Muscle of leg (tissue), 3 donors: ENCODE measurements at regions not wholly inside any gene's neighbourhood (a gene's known extent, or its start where the extent isn't known, plus 50 kb on each side); places are given as distances from the start of the nearest gene placed in this dataset.
A peak's percentile ranks its signal among the peaks of the same experiment; 100 is the strongest.

Source experiments
- DNase-seq: peaks from one replicate; pipeline ENCODE4 v3.0.0; 2013
- H3K27ac ChIP-seq: one replicate; pipeline ENCODE4 v1.5.1; 2013; ENCODE audit warnings: mild to moderate bottlenecking, low read length, control low read depth
- H3K27me3 ChIP-seq: one replicate; pipeline ENCODE4 v1.6.1; 2013; ENCODE audit warnings: low read length; ENCODE audit not compliant: control insufficient read depth, insufficient read depth
- H3K36me3 ChIP-seq: one replicate; pipeline ENCODE4 v1.6.1; 2013; ENCODE audit warnings: low read length; ENCODE audit not compliant: control insufficient read depth, insufficient read depth
- H3K4me1 ChIP-seq: one replicate; pipeline ENCODE4 v1.6.1; 2013; ENCODE audit warnings: low read length; ENCODE audit not compliant: control insufficient read depth, insufficient read depth
- H3K4me3 ChIP-seq: one replicate; pipeline ENCODE4 v1.5.1; 2013; ENCODE audit warnings: low read length, control low read depth
- H3K9me3 ChIP-seq: replicated peaks from 2 replicates; pipeline ENCODE4 v1.6.1; 2013; ENCODE audit warnings: low read depth, low read length; ENCODE audit not compliant: control insufficient read depth
- WGBS: methylation state at CpG from one replicate; pipeline ENCODE4 v1.1.5; 2013; ENCODE audit warnings: missing lambda C conversion rate; ENCODE audit not compliant: insufficient coverage; 5-methylcytosine and 5-hydroxymethylcytosine counted together

GRCh38 chr9:30711591-30711990, 1672.9 kb upstream of the ACO1 start:
- Histone ChIP-seq H3K27me3 (no peaks in the 10 kb centered on the region), H3K9me3 (no peaks in the 10 kb centered on the region), H3K4me1 (no peaks in the 10 kb centered on the region), H3K36me3 (no peaks in the 10 kb centered on the region), H3K4me3 (no peak overlapping the region), H3K27ac (no peak overlapping the region)
- DNase-seq, result no peak
- WGBS, result no CpG with 5 or more reads among the region's 1 CpG

GRCh38 chr9:30713243-30713642, 1671.2 kb upstream of the ACO1 start:
- Histone ChIP-seq H3K36me3 (no peaks in the 10 kb centered on the region), H3K9me3 (no peaks in the 10 kb centered on the region), H3K27me3 (no peaks in the 10 kb centered on the region), H3K4me1 (no peaks in the 10 kb centered on the region), H3K4me3 (no peak overlapping the region), H3K27ac (no peak overlapping the region)
- no peak for DNase-seq

- no peaks in the 10 kb centered on the region for H3K27me3 ChIP-seq
- no peaks in the 10 kb centered on the region for H3K4me1 ChIP-seq
- H3K4me3 ChIP-seq, result no peak overlapping the region
- H3K9me3 ChIP-seq, result no peaks in the 10 kb centered on the region
- no peaks in the 10 kb centered on the region for H3K36me3 ChIP-seq
- no CpG with 5 or more reads among the region's 1 CpG for WGBS
- no peak overlapping the region for H3K27ac ChIP-seq
- DNase-seq, result no peak
These were observed 1670.1 kb upstream of the ACO1 start for GRCh38 chr9:30714389-30714788.

- Histone ChIP-seq H3K9me3 (no peaks in the 10 kb centered on the region), H3K4me1 (no peaks in the 10 kb centered on the region), H3K27ac (no peak overlapping the region), H3K36me3 (no peaks in the 10 kb centered on the region), H3K4me3 (no peak overlapping the region), H3K27me3 (no peaks in the 10 kb centered on the region)
- DNase-seq, result no peak
- WGBS, result no CpG with 5 or more reads among the region's 1 CpG
These were observed 1666.0 kb upstream of the ACO1 start for GRCh38 chr9:30718483-30718882.

GRCh38 chr9:30722065-30722464, 1662.4 kb upstream of the ACO1 start:
- Histone ChIP-seq H3K27ac (no peak overlapping the region), H3K4me1 (no peaks in the 10 kb centered on the region), H3K9me3 (no peaks in the 10 kb centered on the region), H3K36me3 (no peaks in the 10 kb centered on the region), H3K27me3 (no peaks in the 10 kb centered on the region), H3K4me3 (no peak overlapping the region)
- WGBS, result 67% methylated on average over 2 of the region's 5 CpGs
- no peak for DNase-seq

- Histone ChIP-seq H3K36me3 (no peaks in the 10 kb centered on the region), H3K9me3 (no peaks in the 10 kb centered on the region), H3K27me3 (no peaks in the 10 kb centered on the region), H3K27ac (no peak overlapping the region), H3K4me1 (no peaks in the 10 kb centered on the region), H3K4me3 (no peak overlapping the region)
- no peak for DNase-seq
- 81% methylated on average over 3 of the region's 4 CpGs for WGBS
These were observed 1660.8 kb upstream of the ACO1 start for GRCh38 chr9:30723656-30724055.

- Histone ChIP-seq H3K9me3 (no peaks in the 10 kb centered on the region), H3K36me3 (no peaks in the 10 kb centered on the region), H3K27ac (no peak overlapping the region), H3K4me3 (no peak overlapping the region), H3K4me1 (no peaks in the 10 kb centered on the region), H3K27me3 (no peaks in the 10 kb centered on the region)
- no peak for DNase-seq
- 48% methylated on average over 4 of the region's 5 CpGs for WGBS
These were observed 1652.4 kb upstream of the ACO1 start for GRCh38 chr9:30732060-30732459.

GRCh38 chr9:30744871-30745270, 1639.6 kb upstream of the ACO1 start:
- Histone ChIP-seq H3K9me3 (no peaks in the 10 kb centered on the region), H3K4me3 (no peak overlapping the region), H3K36me3 (no peaks in the 10 kb centered on the region), H3K4me1 (no peaks in the 10 kb centered on the region), H3K27ac (no peak overlapping the region), H3K27me3 (no peaks in the 10 kb centered on the region)
- no CpG with 5 or more reads among the region's 2 CpGs for WGBS
- peak; percentile 66 for DNase-seq

- Histone ChIP-seq H3K36me3 (no peaks in the 10 kb centered on the region), H3K27ac (no peak overlapping the region), H3K4me3 (no peak overlapping the region), H3K4me1 (no peaks in the 10 kb centered on the region), H3K27me3 (no peaks in the 10 kb centered on the region), H3K9me3 (no peaks in the 10 kb centered on the region)
- DNase-seq, result no peak
These were observed 1637.9 kb upstream of the ACO1 start for GRCh38 chr9:30746589-30746988.

- no peak for DNase-seq
- H3K4me3 ChIP-seq, result no peak overlapping the region
- H3K4me1 ChIP-seq, result no peaks in the 10 kb centered on the region
- no peak overlapping the region for H3K27ac ChIP-seq
- WGBS, result 90% methylated on average over 8 of the region's 8 CpGs
- H3K9me3 ChIP-seq, result no peaks in the 10 kb centered on the region
- no peaks in the 10 kb centered on the region for H3K27me3 ChIP-seq
- no peaks in the 10 kb centered on the region for H3K36me3 ChIP-seq
These were observed 1626.7 kb upstream of the ACO1 start for GRCh38 chr9:30757723-30758122.

- Histone ChIP-seq H3K4me1 (no peaks in the 10 kb centered on the region), H3K36me3 (no peaks in the 10 kb centered on the region), H3K27me3 (no peaks in the 10 kb centered on the region), H3K4me3 (no peak overlapping the region), H3K9me3 (no peaks in the 10 kb centered on the region), H3K27ac (no peak overlapping the region)
- DNase-seq, result no peak
- 92% methylated on average over 22 of the region's 24 CpGs for whole genome bisulfite sequencing
These were observed 1625.6 kb upstream of the ACO1 start for GRCh38 chr9:30758726-30759446.
